Glomerular visceral epithelial cell (primary cell): ENCODE measurements at regions not wholly inside any gene's neighbourhood (a gene's known extent, or its start where the extent isn't known, plus 50 kb on each side); places are given as distances from the start of the nearest gene placed in this dataset.

ENCODE experiments used
- DNase-seq: peaks from one replicate; pipeline ENCODE4 v3.0.0-alpha.2; 2016; ENCODE audit errors: extremely low spot score

DNA sequence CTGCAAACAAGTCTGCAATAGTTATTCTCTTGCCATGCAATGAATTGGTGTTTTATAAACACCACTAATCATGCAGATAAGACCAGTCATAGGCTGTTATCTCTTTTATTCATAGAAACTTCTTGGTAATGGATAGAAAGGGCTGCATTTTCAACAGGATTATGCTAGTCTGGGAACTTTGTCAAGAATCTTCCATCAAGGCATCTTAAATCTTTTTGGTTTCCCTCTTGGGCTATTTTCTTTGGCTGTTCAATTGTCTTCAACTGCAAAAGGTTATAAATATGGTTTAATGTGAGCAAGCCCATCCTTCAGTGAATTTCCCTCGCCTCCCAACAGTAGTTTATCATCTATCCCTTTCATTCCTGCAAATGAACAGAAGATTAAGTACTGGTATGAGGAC, 59.0 kb upstream of the MINAR1 start:
- no peak for DNase-seq

DNA sequence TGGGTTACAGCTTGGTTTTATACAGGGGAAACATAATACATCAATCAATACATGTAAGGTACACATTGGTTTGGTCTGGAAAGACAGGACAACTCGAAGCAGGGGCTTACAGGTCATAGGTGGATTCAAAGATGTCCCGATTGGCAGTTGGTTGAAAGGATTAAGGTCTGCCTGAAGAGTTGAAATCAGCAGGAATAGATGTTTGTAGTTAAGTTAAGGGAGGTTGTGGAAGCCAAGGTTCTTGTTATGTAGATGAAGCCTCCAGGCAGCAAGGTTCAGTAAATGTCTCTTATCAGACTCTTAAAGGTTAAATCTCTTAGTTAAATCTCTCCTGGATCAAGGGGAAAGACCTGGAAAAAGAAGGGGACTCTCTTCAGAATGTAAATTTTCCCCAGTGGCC, 58.4 kb upstream of the MINAR1 start:
- no peak for DNase-seq

DNA sequence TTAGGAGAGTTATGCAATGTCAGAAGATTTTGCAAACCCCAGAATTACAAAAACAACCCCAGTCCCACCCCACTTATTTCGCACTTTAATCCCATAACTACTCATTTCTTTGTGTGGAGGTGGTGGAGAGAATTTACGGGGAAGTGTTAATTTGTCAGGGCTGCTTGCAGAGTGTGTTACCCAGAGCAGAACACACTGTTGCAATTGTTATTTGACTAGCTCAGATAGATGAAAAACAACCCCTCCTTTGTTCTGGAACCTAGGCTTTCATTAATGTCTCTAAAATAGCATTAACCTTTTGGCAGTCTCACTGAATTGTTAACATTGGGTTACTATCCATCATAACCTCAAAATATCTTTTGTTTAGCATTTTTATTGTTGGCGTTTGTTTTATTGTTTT, 55.8 kb upstream of the MINAR1 start:
- no peak for DNase-seq

DNA sequence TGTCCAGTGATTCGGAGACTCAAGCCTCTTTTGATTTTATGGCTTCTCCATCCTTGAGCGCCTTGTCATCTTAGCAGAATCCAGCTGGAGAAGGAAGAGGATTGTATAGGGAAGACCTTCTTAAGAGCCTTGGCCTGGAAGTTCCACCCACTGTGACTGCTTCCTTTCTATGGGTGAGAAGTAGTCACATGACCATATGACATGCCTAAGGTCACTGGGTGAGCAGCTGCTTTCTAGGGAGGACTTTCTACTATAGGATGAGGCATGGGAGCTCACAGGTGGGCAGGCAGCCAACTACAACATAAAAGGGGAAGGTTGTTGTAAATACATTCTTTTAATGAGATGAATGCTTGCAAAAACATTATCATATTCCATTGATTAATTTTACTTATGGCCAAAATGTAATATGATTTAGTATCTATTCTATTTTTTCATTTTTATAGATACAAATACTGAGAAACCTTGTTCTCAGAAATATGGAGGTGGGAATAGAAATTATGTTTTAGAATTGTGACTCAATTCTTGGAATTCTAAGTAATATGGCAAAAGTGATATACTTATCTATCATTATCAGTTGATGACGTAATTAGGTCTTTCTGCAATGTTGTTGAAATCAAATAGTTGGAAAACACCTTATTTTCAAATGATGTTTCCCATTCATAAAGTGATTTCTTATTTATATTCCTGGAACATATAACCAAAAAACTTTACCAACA, 53.6 kb upstream of the MINAR1 start:
- no peak for DNase-seq

DNA sequence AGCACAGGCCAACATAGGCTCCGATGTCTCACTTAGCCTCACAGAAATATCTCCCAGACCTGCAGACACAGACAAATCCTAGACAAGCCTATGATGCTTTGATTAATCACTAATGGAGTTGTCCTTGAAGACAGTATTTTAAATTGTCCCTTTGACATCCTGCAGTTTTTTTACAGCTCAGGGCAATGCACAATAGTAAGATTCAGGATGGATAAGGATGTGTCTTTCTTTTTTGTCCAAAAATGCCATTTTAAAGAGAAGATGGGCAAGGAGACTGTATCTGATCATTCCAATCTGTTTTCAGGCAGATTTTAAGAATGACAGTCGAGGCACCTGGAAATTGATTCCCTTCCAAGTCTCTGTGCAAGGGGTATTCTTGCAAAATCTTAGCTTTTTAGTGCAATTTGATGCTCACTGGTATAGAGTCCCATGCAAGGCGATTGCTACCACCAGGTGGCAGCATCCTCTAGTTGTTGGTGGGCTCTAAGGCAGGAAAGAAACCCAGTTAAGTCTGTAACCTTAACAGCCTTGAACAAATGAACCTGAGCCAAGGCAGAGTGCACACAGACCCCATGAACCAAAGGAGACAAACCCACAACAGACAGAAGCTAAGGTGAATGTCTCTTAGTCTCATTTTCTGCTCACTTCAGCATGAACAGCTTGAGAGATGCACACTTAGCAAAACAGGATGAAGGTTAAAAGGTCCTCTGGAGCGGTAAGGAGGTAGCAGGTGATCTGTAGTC, 51.2 kb upstream of the MINAR1 start:
- peak; percentile 66 for DNase-seq

DNA sequence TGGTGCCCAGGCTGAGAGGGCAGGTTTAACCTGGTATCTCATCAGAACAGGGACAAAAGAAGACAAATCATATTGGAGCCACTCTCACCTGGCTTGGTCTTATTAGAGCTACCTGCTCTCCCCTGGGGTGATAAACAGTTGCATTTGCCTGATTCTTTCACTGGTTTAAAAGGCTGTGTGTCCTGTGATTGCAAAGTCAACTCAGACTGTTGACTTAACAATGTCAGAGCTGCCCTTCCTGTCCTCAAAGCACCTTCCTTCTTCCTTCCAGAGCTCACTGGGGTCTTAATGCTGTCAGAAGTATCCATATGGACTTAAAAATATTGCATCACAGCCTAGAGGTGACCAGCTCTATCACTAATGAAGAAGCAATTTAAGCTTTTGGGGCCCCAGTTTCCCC, 50.5 kb upstream of the MINAR1 start:
- no peak for DNase-seq
